ENCODE measurements at regions not wholly inside any gene's neighbourhood (a gene's known extent, or its start where the extent isn't known, plus 50 kb on each side); places are given as distances from the start of the nearest gene placed in this dataset.

- TF ChIP-seq CTCF (IDR thresholded peaks at IDR 0.05; ENCODE audit: control insufficient read depth, extremely low read depth, insufficient read depth) = no peak
- H3K4me3 ChIP-seq (ENCODE audit: low read depth, low read length) = no peak overlapping the region
- DNase-seq (ENCODE audit: low read depth) = no peak
These were observed 221.5 kb upstream of the MPDZ start for GRCh38 chr9:13501018-13501417.

GRCh38 chr9:13500034-13500433 lies 220.5 kb upstream of the MPDZ start:
- no peak for TF ChIP-seq CTCF (IDR thresholded peaks at IDR 0.05; ENCODE audit: control insufficient read depth, extremely low read depth, insufficient read depth)
- H3K4me3 ChIP-seq (ENCODE audit: low read depth, low read length) = no peak overlapping the region

GRCh38 chr9:13493697-13494096 lies 214.2 kb upstream of the MPDZ start:
- no peak overlapping the region for H3K4me3 ChIP-seq (ENCODE audit: low read depth, low read length)
- TF ChIP-seq CTCF (IDR thresholded peaks at IDR 0.05; ENCODE audit: control insufficient read depth, extremely low read depth, insufficient read depth) = no peak
- DNase-seq (ENCODE audit: low read depth) = no peak

More at GRCh38 chr9:13500034-13500433, 220.5 kb upstream of the MPDZ start:
- no peak for DNase-seq (ENCODE audit: low read depth)

- no peak for TF ChIP-seq CTCF (IDR thresholded peaks at IDR 0.05; ENCODE audit: control insufficient read depth, extremely low read depth, insufficient read depth)
- H3K4me3 ChIP-seq (ENCODE audit: low read depth, low read length) = no peak overlapping the region
- no peak for DNase-seq (ENCODE audit: low read depth)
These were observed 212.3 kb upstream of the MPDZ start for GRCh38 chr9:13491493-13492424.

GRCh38 chr9:13491138-13491492 lies 211.6 kb upstream of the MPDZ start:
- no peak overlapping the region for H3K4me3 ChIP-seq (ENCODE audit: low read depth, low read length)
- no peak for TF ChIP-seq CTCF (IDR thresholded peaks at IDR 0.05; ENCODE audit: control insufficient read depth, extremely low read depth, insufficient read depth)
- DNase-seq (ENCODE audit: low read depth) = no peak

- H3K4me3 ChIP-seq (ENCODE audit: low read depth, low read length) = no peak overlapping the region
- TF ChIP-seq CTCF (IDR thresholded peaks at IDR 0.05; ENCODE audit: control insufficient read depth, extremely low read depth, insufficient read depth) = no peak
- DNase-seq (ENCODE audit: low read depth) = peak; percentile 82
These were observed 208.4 kb upstream of the MPDZ start for GRCh38 chr9:13487936-13488335.

- DNase-seq (ENCODE audit: low read depth) = no peak
- no peak overlapping the region for H3K4me3 ChIP-seq (ENCODE audit: low read depth, low read length)
- TF ChIP-seq CTCF (IDR thresholded peaks at IDR 0.05; ENCODE audit: control insufficient read depth, extremely low read depth, insufficient read depth) = no peak
These were observed 208.0 kb upstream of the MPDZ start for GRCh38 chr9:13487498-13487897.
